SW480 (cell line): ENCODE measurements at regions not wholly inside any gene's neighbourhood (a gene's known extent, or its start where the extent isn't known, plus 50 kb on each side); places are given as distances from the start of the nearest gene placed in this dataset.
A peak's percentile ranks its signal among the peaks of the same experiment; 100 is the strongest.
"Not testable (repeated sequence)": the region's sequence is repeated elsewhere in the genome, so short reads cannot be mapped to it uniquely, and the experiment has no call there.

Source experiments
- DNase-seq: peaks from one replicate; pipeline ENCODE4 v3.0.0-alpha.2; 2016; ENCODE audit warnings: low spot score

GRCh38 chr10:29880856-29881255, 178.5 kb downstream of the JCAD start:
- no peak for DNase-seq

- no peak for DNase-seq
Observed at GRCh38 chr10:29879862-29880261, 179.5 kb downstream of the JCAD start.

- DNase-seq: peak; percentile 32
Observed at GRCh38 chr10:29878492-29878891, 180.9 kb downstream of the JCAD start.

- no peak for DNase-seq
Observed at GRCh38 chr10:29877793-29878491, 181.4 kb downstream of the JCAD start.

- DNase-seq: no peak
Observed at GRCh38 chr10:29876008-29876555, 183.3 kb downstream of the JCAD start.

- DNase-seq: no peak
Observed at GRCh38 chr10:29874606-29875269, 184.6 kb downstream of the JCAD start.

- DNase-seq: no peak
Observed at GRCh38 chr10:29873941-29874484, 185.4 kb downstream of the JCAD start.

- no peak for DNase-seq
Observed at GRCh38 chr10:29870522-29871044, 188.8 kb downstream of the JCAD start.

GRCh38 chr10:29869593-29869992, 189.8 kb downstream of the JCAD start:
- no peak for DNase-seq

GRCh38 chr10:29866356-29866755, 193.0 kb downstream of the JCAD start:
- DNase-seq: no peak

GRCh38 chr10:29865700-29866355, 193.6 kb downstream of the JCAD start:
- peak; percentile 26 for DNase-seq

- peak; percentile 85 for DNase-seq
Observed at GRCh38 chr10:29862923-29863614, 196.3 kb downstream of the JCAD start.

- DNase-seq: no peak
Observed at GRCh38 chr10:29861811-29862505, 197.4 kb downstream of the JCAD start.

GRCh38 chr10:29861231-29861630, 198.2 kb downstream of the JCAD start:
- DNase-seq: not testable (repeated sequence)

- DNase-seq: no peak
Observed at GRCh38 chr10:29860166-29860565, 199.2 kb downstream of the JCAD start.

GRCh38 chr10:29859521-29860130, 199.8 kb downstream of the JCAD start:
- DNase-seq: no peak

- no peak for DNase-seq
Observed at GRCh38 chr10:29858702-29859267, 200.6 kb downstream of the JCAD start.

- DNase-seq: peak; percentile 59
Observed at GRCh38 chr10:29857843-29858701, 201.3 kb downstream of the JCAD start.

GRCh38 chr10:29856295-29856694, 203.1 kb downstream of the JCAD start:
- no peak for DNase-seq
